ENCODE measurements at regions not wholly inside any gene's neighbourhood (a gene's known extent, or its start where the extent isn't known, plus 50 kb on each side); places are given as distances from the start of the nearest gene placed in this dataset.

DNA sequence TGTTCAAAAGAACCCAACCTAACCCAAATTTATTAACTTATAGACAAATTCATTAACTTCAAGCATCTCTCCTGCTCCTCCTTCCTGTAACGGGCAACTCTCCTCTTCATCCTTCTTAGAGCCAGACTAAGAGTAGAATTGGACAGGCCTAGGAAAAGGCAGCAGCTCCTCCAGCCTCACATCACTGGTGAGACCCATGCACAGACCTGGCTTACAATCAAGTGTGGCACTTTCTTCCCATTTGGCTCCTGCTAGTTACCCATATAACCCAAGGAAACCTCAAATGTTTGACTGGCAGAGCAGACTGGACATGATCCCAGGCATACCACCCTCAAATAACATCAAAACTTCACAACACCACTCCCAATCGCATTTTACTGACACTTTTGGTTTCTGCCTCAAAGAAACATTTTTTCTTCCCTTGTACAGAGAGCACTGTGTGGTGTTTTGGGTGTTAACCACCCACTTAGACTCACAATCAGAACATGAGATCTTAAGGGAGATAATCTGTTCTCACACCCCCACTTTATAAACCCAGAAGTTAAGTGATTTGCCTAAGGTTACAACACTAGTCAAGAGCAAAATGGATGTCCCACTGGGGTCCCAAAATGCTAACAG is 101.4 kb downstream of the SIPA1L2 start:
- TF ChIP-seq POLR2A (IDR thresholded peaks at IDR 0.05), result no peak
- TF ChIP-seq, protein P1, sequence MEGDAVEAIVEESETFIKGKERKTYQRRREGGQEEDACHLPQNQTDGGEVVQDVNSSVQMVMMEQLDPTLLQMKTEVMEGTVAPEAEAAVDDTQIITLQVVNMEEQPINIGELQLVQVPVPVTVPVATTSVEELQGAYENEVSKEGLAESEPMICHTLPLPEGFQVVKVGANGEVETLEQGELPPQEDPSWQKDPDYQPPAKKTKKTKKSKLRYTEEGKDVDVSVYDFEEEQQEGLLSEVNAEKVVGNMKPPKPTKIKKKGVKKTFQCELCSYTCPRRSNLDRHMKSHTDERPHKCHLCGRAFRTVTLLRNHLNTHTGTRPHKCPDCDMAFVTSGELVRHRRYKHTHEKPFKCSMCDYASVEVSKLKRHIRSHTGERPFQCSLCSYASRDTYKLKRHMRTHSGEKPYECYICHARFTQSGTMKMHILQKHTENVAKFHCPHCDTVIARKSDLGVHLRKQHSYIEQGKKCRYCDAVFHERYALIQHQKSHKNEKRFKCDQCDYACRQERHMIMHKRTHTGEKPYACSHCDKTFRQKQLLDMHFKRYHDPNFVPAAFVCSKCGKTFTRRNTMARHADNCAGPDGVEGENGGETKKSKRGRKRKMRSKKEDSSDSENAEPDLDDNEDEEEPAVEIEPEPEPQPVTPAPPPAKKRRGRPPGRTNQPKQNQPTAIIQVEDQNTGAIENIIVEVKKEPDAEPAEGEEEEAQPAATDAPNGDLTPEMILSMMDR (IDR thresholded peaks at IDR 0.05 in 8 of 11, conservative IDR thresholded peaks at IDR 0.05 in 3 of 11), result no peak
- no peak for TF ChIP-seq POLR2AphosphoS5 (IDR thresholded peaks at IDR 0.05)
